Body of pancreas (tissue), 4 donors: ENCODE measurements at regions not wholly inside any gene's neighbourhood (a gene's known extent, or its start where the extent isn't known, plus 50 kb on each side); places are given as distances from the start of the nearest gene placed in this dataset.

Source experiments
- ATAC-seq: fragments of 150-250 bp; one replicate; pipeline ENCODE4 v1.9.1; 2016
- DNase-seq, 4 donors: peaks; one replicate each; pipeline ENCODE4 v3.0.0-alpha.2; 2019
- H3K27ac ChIP-seq, 4 donors: fragments of 200-600 bp; sonication (generic); 1 replicate in 3 of 4; 2 replicates in 1 of 4; pipeline versions ENCODE4 v1.5.1 to v1.6.1; 2016 to 2019; ENCODE audit warnings: mild to moderate bottlenecking in 1 of 4, mixed read lengths in 1 of 4, moderate library complexity in 1 of 4
- H3K27me3 ChIP-seq, 2 donors: fragments of 200-600 bp; sonication (generic); one replicate each; pipeline ENCODE4 v1.6.0; 2016; ENCODE audit warnings: mild to moderate bottlenecking in 1 of 2
- H3K36me3 ChIP-seq, 2 donors: fragments of 200-600 bp; sonication (generic); replicated peaks in 1 of 2; 2 replicates each; pipeline ENCODE4 v1.5.1; 2016; ENCODE audit warnings: low read depth in 2 of 2; ENCODE audit not compliant: insufficient read depth in 1 of 2
- H3K4me1 ChIP-seq: fragments of 200-600 bp; sonication (generic); one replicate; pipeline ENCODE4 v1.6.0; 2016
- H3K4me3 ChIP-seq, 2 donors: fragments of 200-600 bp; sonication (generic); 1 replicate in 1 of 2; 2 replicates in 1 of 2; pipeline ENCODE4 v1.5.1; 2016 to 2019
- H3K9me3 ChIP-seq, 3 donors: fragments of 200-600 bp; sonication (generic); 1 replicate in 2 of 3; 2 replicates in 1 of 3; pipeline ENCODE4 v1.5.1; 2016
- POLR2A ChIP-seq, 3 donors: fragments of 450-650 bp; IDR thresholded peaks; one replicate each; pipeline ENCODE4 v1.6.1; 2016; ENCODE audit warnings: antibody characterized with exemption in 3 of 3, mild to moderate bottlenecking in 2 of 3
- WGBS, 2 donors: methylation state at CpG; one replicate each; pipeline ENCODE4 v1.1.5; 2017; 5-methylcytosine and 5-hydroxymethylcytosine counted together
- intact Hi-C: fragments of 100-400 bp; cut with DNase I; formaldehyde crosslinking; loops from one replicate; pipeline ENCODE4 v1.15.1; 2023
- TF ChIP-seq, protein P1 (sequence below), 7 experiments: fragments of 450-650 bp in 4 of 7; fragments of 200-600 bp in 3 of 7; sonication (generic) in 3 of 7; IDR thresholded peaks; one replicate each; pipeline ENCODE4 v1.5.1; 2016 to 2019; ENCODE audit warnings: antibody characterized with exemption in 7 of 7

DNA sequence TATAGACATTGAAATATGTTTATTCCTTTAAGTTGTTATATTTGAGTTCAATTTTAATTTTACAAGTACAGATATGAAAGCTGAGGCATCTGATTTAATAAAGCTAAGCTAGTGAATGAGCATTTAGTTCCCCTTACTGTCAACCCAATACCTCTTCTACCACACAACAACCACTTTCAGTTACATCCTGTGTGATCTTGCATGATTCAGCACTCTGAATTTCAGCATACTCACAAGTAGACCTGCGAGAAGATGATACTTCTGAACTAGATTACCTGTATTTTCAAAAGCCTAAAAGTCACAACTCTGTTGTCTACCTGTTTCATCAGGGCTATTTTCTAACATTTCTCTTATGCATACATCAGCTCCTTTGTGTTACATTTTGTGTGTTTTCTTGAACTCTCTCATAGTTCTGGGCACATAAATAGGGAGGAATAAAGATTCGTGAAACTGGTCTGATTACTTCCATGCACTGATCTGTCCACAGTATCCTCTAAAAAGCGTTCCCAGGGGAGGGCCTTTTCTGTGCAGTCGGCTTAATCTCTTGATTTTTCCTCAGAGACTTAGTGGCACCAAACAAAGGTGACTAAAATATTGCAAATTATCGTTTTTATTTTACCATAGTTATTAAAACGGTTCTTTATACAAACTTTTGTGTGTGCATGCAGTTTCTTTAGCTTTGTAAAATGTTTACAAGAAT, 2025.5 kb upstream of the NUDT12 start:
- H3K9me3 ChIP-seq: no peaks in the 10 kb centered on the region
- TF ChIP-seq, protein P1, sequence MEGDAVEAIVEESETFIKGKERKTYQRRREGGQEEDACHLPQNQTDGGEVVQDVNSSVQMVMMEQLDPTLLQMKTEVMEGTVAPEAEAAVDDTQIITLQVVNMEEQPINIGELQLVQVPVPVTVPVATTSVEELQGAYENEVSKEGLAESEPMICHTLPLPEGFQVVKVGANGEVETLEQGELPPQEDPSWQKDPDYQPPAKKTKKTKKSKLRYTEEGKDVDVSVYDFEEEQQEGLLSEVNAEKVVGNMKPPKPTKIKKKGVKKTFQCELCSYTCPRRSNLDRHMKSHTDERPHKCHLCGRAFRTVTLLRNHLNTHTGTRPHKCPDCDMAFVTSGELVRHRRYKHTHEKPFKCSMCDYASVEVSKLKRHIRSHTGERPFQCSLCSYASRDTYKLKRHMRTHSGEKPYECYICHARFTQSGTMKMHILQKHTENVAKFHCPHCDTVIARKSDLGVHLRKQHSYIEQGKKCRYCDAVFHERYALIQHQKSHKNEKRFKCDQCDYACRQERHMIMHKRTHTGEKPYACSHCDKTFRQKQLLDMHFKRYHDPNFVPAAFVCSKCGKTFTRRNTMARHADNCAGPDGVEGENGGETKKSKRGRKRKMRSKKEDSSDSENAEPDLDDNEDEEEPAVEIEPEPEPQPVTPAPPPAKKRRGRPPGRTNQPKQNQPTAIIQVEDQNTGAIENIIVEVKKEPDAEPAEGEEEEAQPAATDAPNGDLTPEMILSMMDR (IDR thresholded peaks at IDR 0.05): no peak
- no peak for TF ChIP-seq POLR2A (IDR thresholded peaks at IDR 0.05)
- WGBS, 2 donors: 30 to 47% methylated on average over 6 of the region's 6 CpGs
- no peaks in the 10 kb centered on the region for H3K4me1 ChIP-seq
- no peaks in the 10 kb centered on the region for H3K36me3 ChIP-seq
- no peaks in the 10 kb centered on the region for H3K27me3 ChIP-seq
- DNase-seq: no peak
- ATAC-seq: no peak
- H3K27ac ChIP-seq: no peak overlapping the region
- H3K4me3 ChIP-seq: no peak overlapping the region
- intact Hi-C loops: no loop called here

DNA sequence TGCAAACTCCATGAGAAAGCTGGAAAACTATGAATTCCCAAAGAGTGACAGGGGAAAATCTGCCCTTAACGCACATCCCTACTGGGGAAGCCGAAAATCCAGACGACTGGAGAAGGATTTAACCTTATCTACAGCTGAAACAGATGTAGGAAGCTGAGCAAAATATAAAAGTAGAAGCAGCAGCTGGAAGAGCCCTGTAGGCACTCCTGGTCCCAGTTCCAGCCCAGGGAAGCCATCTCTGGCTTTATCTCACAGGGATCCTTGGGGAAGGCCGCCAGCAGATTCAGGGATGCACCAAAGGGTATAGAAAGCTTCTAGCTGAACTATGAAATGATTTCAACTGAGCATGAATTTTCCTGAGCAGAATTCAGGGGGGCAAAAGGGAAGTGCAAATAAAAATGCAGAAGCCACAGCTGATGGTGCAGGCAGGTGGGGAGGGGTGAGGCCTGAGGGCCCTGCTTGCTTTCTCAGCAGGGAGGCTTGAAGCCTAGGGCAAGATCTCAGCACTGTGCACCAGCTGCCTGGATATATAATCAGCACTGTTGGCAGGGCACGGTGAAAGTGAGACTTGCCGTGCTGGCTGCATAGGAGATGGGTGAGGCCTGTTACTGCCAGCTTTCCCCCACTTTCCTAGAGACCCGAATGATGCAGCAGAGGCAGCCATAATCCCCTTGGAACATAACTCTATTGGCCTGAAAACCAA, 2019.5 kb upstream of the NUDT12 start:
- no peak overlapping the region for H3K4me3 ChIP-seq
- H3K27me3 ChIP-seq: no peaks in the 10 kb centered on the region
- 54% methylated on average over 5 to 7 of the region's 7 CpGs for WGBS, 2 donors
- intact Hi-C loops: no loop called here
- H3K9me3 ChIP-seq: no peaks in the 10 kb centered on the region
- TF ChIP-seq, protein P1 (IDR thresholded peaks at IDR 0.05): no peak
- TF ChIP-seq POLR2A (IDR thresholded peaks at IDR 0.05): no peak
- H3K4me1 ChIP-seq: no peaks in the 10 kb centered on the region
- no peak overlapping the region for H3K27ac ChIP-seq
- H3K36me3 ChIP-seq: no peaks in the 10 kb centered on the region
- no peak for ATAC-seq
- no peak for DNase-seq

DNA sequence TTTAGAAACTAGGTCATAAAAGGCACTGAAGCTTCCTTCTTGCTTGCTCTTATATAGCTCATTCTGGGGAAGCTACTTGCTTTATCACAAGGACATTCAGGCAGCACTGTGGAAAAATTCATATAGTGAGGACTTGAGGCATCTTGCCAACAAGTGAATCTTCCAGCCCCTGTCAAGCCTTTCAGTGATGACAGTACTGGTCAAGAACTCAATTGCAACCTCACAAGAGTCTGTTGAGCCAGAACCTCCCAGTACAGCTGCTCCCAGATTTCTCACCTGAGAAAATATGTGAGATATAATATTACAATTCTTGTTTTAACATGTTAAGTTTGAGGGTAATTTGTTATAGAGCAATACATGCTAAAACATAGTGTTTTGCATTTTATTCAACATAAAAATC, 2011.0 kb upstream of the NUDT12 start:
- Histone ChIP-seq H3K27ac (no peak overlapping the region), H3K4me1 (no peaks in the 10 kb centered on the region), H3K4me3 (no peak overlapping the region), H3K9me3 (no peaks in the 10 kb centered on the region), H3K36me3 (no peaks in the 10 kb centered on the region), H3K27me3 (no peaks in the 10 kb centered on the region)
- DNase-seq (no peak), ATAC-seq (no peak)
- TF ChIP-seq, protein P1 (IDR thresholded peaks at IDR 0.05): no peak
- TF ChIP-seq POLR2A (IDR thresholded peaks at IDR 0.05): no peak
- intact Hi-C loops: no loop called here

DNA sequence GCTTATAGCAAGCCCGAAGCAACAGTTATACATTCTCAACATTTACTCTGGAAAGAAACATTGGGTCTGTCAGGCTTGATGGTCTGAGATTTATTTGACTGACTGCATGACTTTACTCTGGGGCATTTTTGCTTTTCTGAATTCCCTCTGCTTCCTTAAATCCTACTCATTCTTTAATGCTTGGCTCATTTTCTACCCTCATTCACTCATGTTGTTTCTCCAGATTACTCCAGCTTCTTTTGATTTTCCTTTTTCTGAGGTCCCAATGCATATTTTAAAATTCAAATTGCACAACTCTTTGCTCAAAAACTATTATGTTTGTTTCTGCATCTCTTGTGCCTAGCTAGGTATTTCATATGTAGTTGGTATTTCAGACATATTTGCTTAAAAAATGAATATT, 2002.9 kb upstream of the NUDT12 start:
- no peak for DNase-seq
- Histone ChIP-seq H3K4me1 (no peaks in the 10 kb centered on the region), H3K27ac (no peak overlapping the region), H3K9me3 (no peaks in the 10 kb centered on the region), H3K36me3 (no peaks in the 10 kb centered on the region), H3K27me3 (no peaks in the 10 kb centered on the region), H3K4me3 (no peak overlapping the region)
- no peak for ATAC-seq
- no peak for TF ChIP-seq POLR2A (IDR thresholded peaks at IDR 0.05)
- TF ChIP-seq, protein P1 (IDR thresholded peaks at IDR 0.05): no peak
- intact Hi-C loops: no loop called here
- WGBS, 2 donors: 63 to 69% methylated on average over 1 of the region's 1 CpG

DNA sequence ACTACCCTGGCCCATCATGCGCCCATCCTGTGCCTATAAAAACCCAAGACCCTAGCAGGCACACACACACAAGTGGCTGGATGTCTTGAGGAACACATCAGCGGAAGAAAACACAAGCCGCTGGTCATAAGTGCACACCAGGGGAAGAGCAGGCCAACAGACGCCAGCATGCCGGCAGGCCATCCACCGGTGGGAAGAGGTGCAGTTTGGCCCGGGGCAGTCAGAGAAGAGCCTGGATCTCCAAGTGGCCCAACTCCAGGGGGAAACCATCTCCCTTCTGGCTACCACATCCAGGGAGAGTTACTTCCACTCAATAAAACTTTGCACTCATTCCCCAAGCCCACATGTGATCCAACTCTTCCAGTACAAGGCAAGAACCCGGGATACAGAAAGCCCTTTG, 2001.3 kb upstream of the NUDT12 start:
- no peak for DNase-seq
- no peak for ATAC-seq
- H3K27me3 ChIP-seq: no peaks in the 10 kb centered on the region
- intact Hi-C loops: no loop called here
- no peak overlapping the region for H3K4me3 ChIP-seq
- 80 to 86% methylated on average over 8 of the region's 8 CpGs for WGBS, 2 donors
- TF ChIP-seq, protein P1 (IDR thresholded peaks at IDR 0.05): no peak
- no peak for TF ChIP-seq POLR2A (IDR thresholded peaks at IDR 0.05)
- no peaks in the 10 kb centered on the region for H3K36me3 ChIP-seq
- no peaks in the 10 kb centered on the region for H3K4me1 ChIP-seq
- no peak overlapping the region for H3K27ac ChIP-seq
- no peaks in the 10 kb centered on the region for H3K9me3 ChIP-seq
